Smooth muscle cell (in vitro differentiated cells): ENCODE measurements at regions not wholly inside any gene's neighbourhood (a gene's known extent, or its start where the extent isn't known, plus 50 kb on each side); places are given as distances from the start of the nearest gene placed in this dataset.

ENCODE experiments used
- DNase-seq: peaks from one replicate; lab custom pipeline; 2025; ENCODE audit not compliant: unreplicated experiment; lab: John Stamatoyannopoulos, UW
- H2AFZ ChIP-seq: fragments of 200-600 bp; sonication (generic); 2 replicates; pipeline ENCODE4 v1.6.0; 2016; ENCODE audit warnings: antibody characterized with exemption, low read depth, mild to moderate bottlenecking
- H3F3A ChIP-seq: fragments of 200-600 bp; sonication (generic); 2 replicates; pipeline ENCODE4 v1.6.0; 2017; ENCODE audit warnings: antibody characterized with exemption, low read depth
- H3K27ac ChIP-seq: fragments of 200-600 bp; sonication (generic); 2 replicates; pipeline ENCODE4 v1.5.1; 2016; ENCODE audit warnings: low read depth, mild to moderate bottlenecking
- H3K27me3 ChIP-seq: fragments of 200-600 bp; sonication (generic); 2 replicates; pipeline ENCODE4 v1.6.1; 2016; ENCODE audit warnings: low read depth, mild to moderate bottlenecking
- H3K36me3 ChIP-seq: fragments of 200-600 bp; sonication (generic); 2 replicates; pipeline ENCODE4 v1.5.1; 2016; ENCODE audit warnings: low read depth
- H3K4me1 ChIP-seq: fragments of 200-600 bp; sonication (generic); 2 replicates; pipeline ENCODE4 v1.5.1; 2016; ENCODE audit warnings: low read depth
- H3K4me2 ChIP-seq: fragments of 200-600 bp; sonication (generic); 2 replicates; pipeline ENCODE4 v1.6.0; 2016; ENCODE audit warnings: mild to moderate bottlenecking
- H3K4me3 ChIP-seq: fragments of 200-600 bp; sonication (generic); 2 replicates; pipeline ENCODE4 v1.5.1; 2016; ENCODE audit warnings: mild to moderate bottlenecking
- H3K79me2 ChIP-seq: fragments of 200-600 bp; sonication (generic); 2 replicates; pipeline ENCODE4 v1.6.0; 2016; ENCODE audit warnings: low read depth, mild to moderate bottlenecking
- H3K9ac ChIP-seq: fragments of 200-600 bp; sonication (generic); 2 replicates; pipeline ENCODE4 v1.6.0; 2016; ENCODE audit warnings: low read depth
- H3K9me3 ChIP-seq: fragments of 200-600 bp; sonication (generic); replicated peaks from 2 replicates; pipeline ENCODE4 v1.5.1; 2016; ENCODE audit warnings: low read depth
- H4K20me1 ChIP-seq: fragments of 200-600 bp; sonication (generic); 2 replicates; pipeline ENCODE4 v1.6.0; 2016; ENCODE audit warnings: low read depth
- CTCF ChIP-seq: fragments of 200-600 bp; sonication (generic); IDR thresholded peaks from 2 replicates; pipeline ENCODE4 v1.5.1; 2017; ENCODE audit warnings: borderline replicate concordance, mild to moderate bottlenecking, antibody characterized with exemption; ENCODE audit not compliant: insufficient read depth, poor library complexity, severe bottlenecking
- WGBS: methylation state at CpG from one replicate; pipeline ENCODE4 v1.1.7; 2016; ENCODE audit warnings: low lambda C conversion rate; 5-methylcytosine and 5-hydroxymethylcytosine counted together

- H2AFZ ChIP-seq: no peak overlapping the region
- H3K36me3 ChIP-seq: no peaks in the 10 kb centered on the region
- no peaks in the 10 kb centered on the region for H3K27me3 ChIP-seq
- no peaks in the 10 kb centered on the region for H3F3A ChIP-seq
- DNase-seq: no peak
- no peaks in the 10 kb centered on the region for H3K79me2 ChIP-seq
- no peaks in the 10 kb centered on the region for H3K9me3 ChIP-seq
- no peak overlapping the region for H3K4me3 ChIP-seq
- no peak overlapping the region for H3K27ac ChIP-seq
- no peak for TF ChIP-seq CTCF
- H3K9ac ChIP-seq: no peak overlapping the region
- 74% methylated on average over 3 of the region's 3 CpGs for WGBS
- no peaks in the 10 kb centered on the region for H3K4me1 ChIP-seq
- no peak overlapping the region for H3K4me2 ChIP-seq
- no peaks in the 10 kb centered on the region for H4K20me1 ChIP-seq
These were observed 109.3 kb upstream of the SPDL1 start for GRCh38 chr5:169474226-169474625.

GRCh38 chr5:169472544-169472943, 111.0 kb upstream of the SPDL1 start:
- no peak overlapping the region for H3K9ac ChIP-seq
- no peak overlapping the region for H3K4me3 ChIP-seq
- 97% methylated on average over 5 of the region's 5 CpGs for WGBS
- H3K79me2 ChIP-seq: no peaks in the 10 kb centered on the region
- no peak overlapping the region for H2AFZ ChIP-seq
- H3K27me3 ChIP-seq: no peaks in the 10 kb centered on the region
- H3K9me3 ChIP-seq: no peaks in the 10 kb centered on the region
- no peaks in the 10 kb centered on the region for H3F3A ChIP-seq
- TF ChIP-seq CTCF: no peak
- DNase-seq: no peak
- no peaks in the 10 kb centered on the region for H3K4me1 ChIP-seq
- no peak overlapping the region for H3K4me2 ChIP-seq
- H3K27ac ChIP-seq: no peak overlapping the region
- no peaks in the 10 kb centered on the region for H4K20me1 ChIP-seq
- no peaks in the 10 kb centered on the region for H3K36me3 ChIP-seq

GRCh38 chr5:169471021-169471420, 112.6 kb upstream of the SPDL1 start:
- no peaks in the 10 kb centered on the region for H3K79me2 ChIP-seq
- no peak overlapping the region for H3K4me2 ChIP-seq
- no peaks in the 10 kb centered on the region for H4K20me1 ChIP-seq
- no peak for TF ChIP-seq CTCF
- no peaks in the 10 kb centered on the region for H3K36me3 ChIP-seq
- H3K4me1 ChIP-seq: no peaks in the 10 kb centered on the region
- no peak overlapping the region for H3K4me3 ChIP-seq
- no peak for DNase-seq
- no peaks in the 10 kb centered on the region for H3K9me3 ChIP-seq
- no peak overlapping the region for H2AFZ ChIP-seq
- no peaks in the 10 kb centered on the region for H3F3A ChIP-seq
- H3K27me3 ChIP-seq: no peaks in the 10 kb centered on the region
- H3K27ac ChIP-seq: no peak overlapping the region
- no peak overlapping the region for H3K9ac ChIP-seq
- WGBS: 91% methylated on average over 4 of the region's 4 CpGs

- DNase-seq: no peak
- no peak for TF ChIP-seq CTCF
These were observed 116.4 kb upstream of the SPDL1 start for GRCh38 chr5:169467041-169467771.

More at GRCh38 chr5:169467041-169467771, 116.4 kb upstream of the SPDL1 start:
- no peak overlapping the region for H3K4me2 ChIP-seq
- no peak overlapping the region for H2AFZ ChIP-seq
- no peaks in the 10 kb centered on the region for H3K4me1 ChIP-seq
- no peak overlapping the region for H3K9ac ChIP-seq
- no peaks in the 10 kb centered on the region for H3F3A ChIP-seq
- no peaks in the 10 kb centered on the region for H3K36me3 ChIP-seq
- WGBS: 75% methylated on average over 5 of the region's 5 CpGs
- H3K4me3 ChIP-seq: no peak overlapping the region
- H3K27ac ChIP-seq: no peak overlapping the region
- no peaks in the 10 kb centered on the region for H3K79me2 ChIP-seq
- no peaks in the 10 kb centered on the region for H4K20me1 ChIP-seq
- H3K9me3 ChIP-seq: no peaks in the 10 kb centered on the region
- no peaks in the 10 kb centered on the region for H3K27me3 ChIP-seq
